Vagina (tissue), 2 donors: ENCODE measurements at regions not wholly inside any gene's neighbourhood (a gene's known extent, or its start where the extent isn't known, plus 50 kb on each side); places are given as distances from the start of the nearest gene placed in this dataset.

Experiments used
- POLR2A ChIP-seq, 2 donors: fragments of 450-650 bp; IDR thresholded peaks; one replicate each; pipeline ENCODE4 v1.6.1; 2017; ENCODE audit warnings: antibody characterized with exemption in 2 of 2, mild to moderate bottlenecking in 2 of 2, moderate library complexity in 2 of 2
- TF ChIP-seq, protein P1 (sequence below), 3 experiments: fragments of 450-650 bp in 2 of 3; fragments of 200-600 bp in 1 of 3; sonication (generic) in 1 of 3; IDR thresholded peaks; one replicate each; pipeline ENCODE4 v1.5.1; 2017 to 2019; ENCODE audit warnings: antibody characterized with exemption in 3 of 3, mild to moderate bottlenecking in 2 of 3, moderate library complexity in 2 of 3

DNA sequence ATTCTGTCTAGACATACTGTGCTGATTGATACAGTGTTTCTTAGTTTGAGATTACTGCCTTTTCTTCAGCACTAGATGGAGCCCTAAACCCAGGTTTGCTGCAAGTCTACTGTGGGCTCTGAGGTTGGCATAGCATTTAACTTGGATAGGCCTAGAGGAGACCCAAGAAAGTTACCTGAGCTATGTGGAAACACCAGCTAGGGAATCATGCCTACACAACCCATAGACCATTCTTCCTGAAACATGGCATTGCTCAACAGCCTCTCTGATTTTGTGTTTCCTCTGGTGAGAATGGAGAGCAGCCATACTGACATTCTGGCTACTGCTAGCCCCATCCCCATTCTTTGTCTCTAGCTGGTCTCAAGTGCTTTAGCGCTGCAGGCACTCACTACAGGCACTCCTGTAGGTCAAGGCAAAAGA is 287.7 kb upstream of the PCDH18 start:
- TF ChIP-seq, protein P1, sequence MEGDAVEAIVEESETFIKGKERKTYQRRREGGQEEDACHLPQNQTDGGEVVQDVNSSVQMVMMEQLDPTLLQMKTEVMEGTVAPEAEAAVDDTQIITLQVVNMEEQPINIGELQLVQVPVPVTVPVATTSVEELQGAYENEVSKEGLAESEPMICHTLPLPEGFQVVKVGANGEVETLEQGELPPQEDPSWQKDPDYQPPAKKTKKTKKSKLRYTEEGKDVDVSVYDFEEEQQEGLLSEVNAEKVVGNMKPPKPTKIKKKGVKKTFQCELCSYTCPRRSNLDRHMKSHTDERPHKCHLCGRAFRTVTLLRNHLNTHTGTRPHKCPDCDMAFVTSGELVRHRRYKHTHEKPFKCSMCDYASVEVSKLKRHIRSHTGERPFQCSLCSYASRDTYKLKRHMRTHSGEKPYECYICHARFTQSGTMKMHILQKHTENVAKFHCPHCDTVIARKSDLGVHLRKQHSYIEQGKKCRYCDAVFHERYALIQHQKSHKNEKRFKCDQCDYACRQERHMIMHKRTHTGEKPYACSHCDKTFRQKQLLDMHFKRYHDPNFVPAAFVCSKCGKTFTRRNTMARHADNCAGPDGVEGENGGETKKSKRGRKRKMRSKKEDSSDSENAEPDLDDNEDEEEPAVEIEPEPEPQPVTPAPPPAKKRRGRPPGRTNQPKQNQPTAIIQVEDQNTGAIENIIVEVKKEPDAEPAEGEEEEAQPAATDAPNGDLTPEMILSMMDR (IDR thresholded peaks at IDR 0.05): no peak
- TF ChIP-seq POLR2A (IDR thresholded peaks at IDR 0.05): no peak
